Naive thymus-derived CD4-positive, alpha-beta T cell (primary cell): ENCODE measurements at regions not wholly inside any gene's neighbourhood (a gene's known extent, or its start where the extent isn't known, plus 50 kb on each side); places are given as distances from the start of the nearest gene placed in this dataset.

ENCODE experiments used
- ATAC-seq: fragments of 150-1000 bp; cut with Tn5 transposase; 2 replicates; pipeline ENCODE4 v1.10.0; 2021; ENCODE audit warnings: mild to moderate bottlenecking, moderate library complexity
- CTCF ChIA-PET: fragments of 350-600 bp; sonication (Branson Sonifier 250); formaldehyde crosslinking; loops from one replicate; lab custom pipeline; 2021; ENCODE audit warnings: antibody characterized with exemption; lab: Charles Lee
- POLR2A ChIA-PET: fragments of 350-600 bp; sonication (Branson Sonifier 250); formaldehyde crosslinking; loops from one replicate; lab custom pipeline; 2021; ENCODE audit warnings: antibody characterized with exemption, inconsistent platforms; lab: Charles Lee
- DNase-seq, 9 donors: peaks; one replicate each; pipeline versions ENCODE4 v3.0.0 to v3.0.0-alpha.2; 2020 to 2022; ENCODE audit warnings: mixed read lengths in 1 of 9
- H3K27ac ChIP-seq: one replicate; pipeline ENCODE4 v1.7.0; 2013; ENCODE audit warnings: mild to moderate bottlenecking, low read depth, low read length, moderate library complexity
- H3K27me3 ChIP-seq, 2 donors: one replicate each; pipeline ENCODE4 v1.7.0; 2013; ENCODE audit warnings: low read length in 2 of 2, mild to moderate bottlenecking in 2 of 2, moderate library complexity in 2 of 2; ENCODE audit not compliant: control insufficient read depth in 2 of 2, insufficient read depth in 2 of 2
- H3K36me3 ChIP-seq, 3 experiments: 1 replicate in 2 of 3; 2 replicates in 1 of 3; pipeline ENCODE4 v1.7.0; 2013; ENCODE audit warnings: low read length in 3 of 3, mild to moderate bottlenecking in 3 of 3, moderate library complexity in 1 of 3; ENCODE audit not compliant: insufficient read depth in 3 of 3, control insufficient read depth in 2 of 3
- H3K4me1 ChIP-seq, 2 donors: one replicate each; pipeline ENCODE4 v1.7.0; 2013; ENCODE audit warnings: low read length in 2 of 2, mild to moderate bottlenecking in 2 of 2, moderate library complexity in 1 of 2; ENCODE audit not compliant: control insufficient read depth in 2 of 2, insufficient read depth in 2 of 2
- H3K4me3 ChIP-seq: 2 replicates; pipeline ENCODE4 v1.7.0; 2013; ENCODE audit warnings: mild to moderate bottlenecking, low read length
- H3K9me3 ChIP-seq, 3 experiments: 1 replicate in 2 of 3; 2 replicates in 1 of 3; pipeline ENCODE4 v1.7.0; 2013; ENCODE audit warnings: low read length in 3 of 3; ENCODE audit not compliant: control insufficient read depth in 2 of 3
- H3K27ac Mint-ChIP-seq, 9 donors: one replicate each; pipeline ENCODE4 v1.8.0; 2020 to 2022; ENCODE audit warnings: mixed read lengths in 9 of 9, mild to moderate bottlenecking in 8 of 9, moderate library complexity in 5 of 9, inconsistent platforms in 2 of 9
- H3K27me3 Mint-ChIP-seq, 5 donors: one replicate each; pipeline ENCODE4 v1.8.0; 2021 to 2022; ENCODE audit warnings: mixed read lengths in 5 of 5, mild to moderate bottlenecking in 1 of 5
- H3K36me3 Mint-ChIP-seq, 5 donors: one replicate each; pipeline ENCODE4 v1.8.0; 2020 to 2022; ENCODE audit warnings: mixed read lengths in 5 of 5, mild to moderate bottlenecking in 3 of 5, inconsistent platforms in 1 of 5
- H3K4me1 Mint-ChIP-seq, 7 donors: one replicate each; pipeline ENCODE4 v1.8.0; 2020 to 2022; ENCODE audit warnings: mixed read lengths in 7 of 7, mild to moderate bottlenecking in 3 of 7, inconsistent platforms in 1 of 7
- H3K4me3 Mint-ChIP-seq, 10 donors: one replicate each; pipeline ENCODE4 v1.8.0; 2020 to 2022; ENCODE audit warnings: mild to moderate bottlenecking in 10 of 10, mixed read lengths in 10 of 10, moderate library complexity in 6 of 10, inconsistent platforms in 2 of 10
- H3K9me3 Mint-ChIP-seq, 11 donors: one replicate each; pipeline ENCODE4 v1.8.0; 2020 to 2022; ENCODE audit warnings: mixed read lengths in 11 of 11, mild to moderate bottlenecking in 4 of 11, inconsistent platforms in 1 of 11, moderate library complexity in 1 of 11
- intact Hi-C, 2 donors: fragments of 100-400 bp; cut with micrococcal nuclease; formaldehyde crosslinking; loops; one replicate each; pipeline ENCODE4 v1.15.1; 2023

GRCh38 chr1:221643404-221644144 lies 98.3 kb downstream of the DUSP10 start:
- intact Hi-C loops, result no loop called here
- DNase-seq (no peak), ATAC-seq (no peak)
- CTCF ChIA-PET, result no interaction called here
- no peaks in the 10 kb centered on the region for H3K4me1 ChIP-seq
- Mint-ChIP-seq H3K4me1 (no peaks in the 10 kb centered on the region), H3K9me3 (no peaks in the 10 kb centered on the region), H3K36me3 (no peaks in the 10 kb centered on the region), H3K27ac (no peak overlapping the region), H3K27me3 (peaks cover 0 to 3% (median 0%) of the 10 kb centered on the region in 5 donors), H3K4me3 (no peak overlapping the region)
- no peak overlapping the region for H3K4me3 ChIP-seq
- no peak overlapping the region for H3K27ac ChIP-seq
- H3K27me3 ChIP-seq, result no peaks in the 10 kb centered on the region
- POLR2A ChIA-PET, result no interaction called here
- H3K9me3 ChIP-seq, result no peaks in the 10 kb centered on the region
- H3K36me3 ChIP-seq, result no peaks in the 10 kb centered on the region

- CTCF ChIA-PET, result no interaction called here
- H3K4me1 Mint-ChIP-seq, result no peaks in the 10 kb centered on the region
- POLR2A ChIA-PET, result no interaction called here
- no peaks in the 10 kb centered on the region for H3K4me1 ChIP-seq
- no peak overlapping the region for H3K27ac Mint-ChIP-seq
- H3K27me3 Mint-ChIP-seq, result peaks cover 0 to 3% (median 0%) of the 10 kb centered on the region in 5 donors
- H3K4me3 Mint-ChIP-seq, result no peak overlapping the region
- H3K9me3 ChIP-seq, result no peaks in the 10 kb centered on the region
- H3K36me3 Mint-ChIP-seq, result no peaks in the 10 kb centered on the region
- no peak overlapping the region for H3K4me3 ChIP-seq
- ATAC-seq (no peak), DNase-seq (no peak)
- no peak overlapping the region for H3K27ac ChIP-seq
- intact Hi-C loops, result no loop called here
- no peaks in the 10 kb centered on the region for H3K27me3 ChIP-seq
- no peaks in the 10 kb centered on the region for H3K9me3 Mint-ChIP-seq
- no peaks in the 10 kb centered on the region for H3K36me3 ChIP-seq
Observed at GRCh38 chr1:221644145-221644448, 97.8 kb downstream of the DUSP10 start.

GRCh38 chr1:221644663-221645258 lies 97.1 kb downstream of the DUSP10 start:
- H3K4me3 ChIP-seq, result no peak overlapping the region
- ATAC-seq, result no peak
- H3K9me3 Mint-ChIP-seq, result no peaks in the 10 kb centered on the region
- CTCF ChIA-PET, result interaction anchor here (0.6 kb wide), 1 partner anchor 804 kb away, joined by 3 read pairs; no protein-coding TSS in a partner anchor
- no peaks in the 10 kb centered on the region for H3K4me1 ChIP-seq
- no peak overlapping the region for H3K4me3 Mint-ChIP-seq
- no peaks in the 10 kb centered on the region for H3K9me3 ChIP-seq
- no peak overlapping the region for H3K27ac Mint-ChIP-seq
- H3K4me1 Mint-ChIP-seq, result no peaks in the 10 kb centered on the region
- no peak overlapping the region for H3K27ac ChIP-seq
- H3K36me3 ChIP-seq, result no peaks in the 10 kb centered on the region
- peaks cover 0 to 3% (median 0%) of the 10 kb centered on the region in 5 donors for H3K27me3 Mint-ChIP-seq
- POLR2A ChIA-PET, result no interaction called here
- intact Hi-C loops, result no loop called here
- DNase-seq, result no peak
- no peaks in the 10 kb centered on the region for H3K27me3 ChIP-seq
- no peaks in the 10 kb centered on the region for H3K36me3 Mint-ChIP-seq

GRCh38 chr1:221648201-221648600 lies 93.7 kb downstream of the DUSP10 start:
- Histone ChIP-seq H3K36me3 (no peaks in the 10 kb centered on the region), H3K27me3 (no peaks in the 10 kb centered on the region), H3K4me1 (no peaks in the 10 kb centered on the region), H3K9me3 (no peaks in the 10 kb centered on the region), H3K4me3 (no peak overlapping the region), H3K27ac (no peak overlapping the region)
- Mint-ChIP-seq H3K4me3 (no peak overlapping the region), H3K9me3 (no peaks in the 10 kb centered on the region), H3K27ac (no peak overlapping the region), H3K36me3 (no peaks in the 10 kb centered on the region), H3K27me3 (peaks cover 0 to 3% (median 0%) of the 10 kb centered on the region in 5 donors), H3K4me1 (no peaks in the 10 kb centered on the region)
- intact Hi-C loops, result no loop called here
- CTCF ChIA-PET, result interaction anchor here (0.7 kb wide), 1 partner anchor 362 kb away, joined by 4 read pairs; no protein-coding TSS in a partner anchor
- DNase-seq (no peak), ATAC-seq (no peak)
- POLR2A ChIA-PET, result no interaction called here
